Lower leg skin (tissue), 3 donors: ENCODE measurements at regions not wholly inside any gene's neighbourhood (a gene's known extent, or its start where the extent isn't known, plus 50 kb on each side); places are given as distances from the start of the nearest gene placed in this dataset.

Source experiments
- POLR2A ChIP-seq, 2 donors: fragments of 450-650 bp; IDR thresholded peaks; one replicate each; pipeline ENCODE4 v1.6.1; 2016 to 2017; ENCODE audit warnings: antibody characterized with exemption in 2 of 2, mild to moderate bottlenecking in 1 of 2, moderate library complexity in 1 of 2
- TF ChIP-seq, protein P1 (sequence below), 3 donors: fragments of 450-650 bp; IDR thresholded peaks; one replicate each; pipeline ENCODE4 v1.5.1; 2016; ENCODE audit warnings: antibody characterized with exemption in 3 of 3, mild to moderate bottlenecking in 3 of 3, moderate library complexity in 2 of 3

DNA sequence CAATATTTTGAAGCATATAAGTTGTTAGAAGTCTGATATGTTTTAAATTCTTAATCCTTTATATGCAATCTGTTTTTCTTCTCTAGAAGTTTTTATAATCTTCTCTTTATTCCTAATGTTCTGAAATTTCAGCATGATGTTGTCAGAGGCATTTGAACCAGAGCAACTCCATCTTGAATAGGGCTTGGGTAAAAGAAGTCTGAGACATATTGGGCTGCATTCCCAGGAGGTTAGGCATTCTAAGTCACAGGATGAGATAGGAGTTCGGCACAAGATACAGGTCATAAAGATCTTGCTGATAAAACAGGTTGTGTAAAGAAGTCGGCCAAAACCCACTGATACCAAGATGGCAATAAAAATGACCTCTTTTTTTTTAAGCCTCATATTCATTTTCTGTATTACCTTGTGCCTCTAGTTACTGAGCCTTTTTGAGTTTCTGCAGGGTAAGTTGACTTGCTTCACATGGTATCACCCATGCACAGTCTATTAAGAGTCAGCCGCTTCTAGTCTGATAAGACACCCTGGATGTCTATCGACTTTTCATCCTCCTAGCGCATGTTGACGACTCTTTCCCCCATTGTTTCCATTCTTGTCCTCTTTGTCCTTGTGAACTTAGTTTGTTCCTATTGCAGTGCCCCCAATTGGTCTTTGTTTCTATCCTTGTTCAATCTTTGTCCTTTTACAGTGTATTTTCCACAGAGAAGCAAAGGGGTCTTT is 80.8 kb upstream of the RNU6-1 start:
- no peak for TF ChIP-seq POLR2A (IDR thresholded peaks at IDR 0.05)
- TF ChIP-seq, protein P1, sequence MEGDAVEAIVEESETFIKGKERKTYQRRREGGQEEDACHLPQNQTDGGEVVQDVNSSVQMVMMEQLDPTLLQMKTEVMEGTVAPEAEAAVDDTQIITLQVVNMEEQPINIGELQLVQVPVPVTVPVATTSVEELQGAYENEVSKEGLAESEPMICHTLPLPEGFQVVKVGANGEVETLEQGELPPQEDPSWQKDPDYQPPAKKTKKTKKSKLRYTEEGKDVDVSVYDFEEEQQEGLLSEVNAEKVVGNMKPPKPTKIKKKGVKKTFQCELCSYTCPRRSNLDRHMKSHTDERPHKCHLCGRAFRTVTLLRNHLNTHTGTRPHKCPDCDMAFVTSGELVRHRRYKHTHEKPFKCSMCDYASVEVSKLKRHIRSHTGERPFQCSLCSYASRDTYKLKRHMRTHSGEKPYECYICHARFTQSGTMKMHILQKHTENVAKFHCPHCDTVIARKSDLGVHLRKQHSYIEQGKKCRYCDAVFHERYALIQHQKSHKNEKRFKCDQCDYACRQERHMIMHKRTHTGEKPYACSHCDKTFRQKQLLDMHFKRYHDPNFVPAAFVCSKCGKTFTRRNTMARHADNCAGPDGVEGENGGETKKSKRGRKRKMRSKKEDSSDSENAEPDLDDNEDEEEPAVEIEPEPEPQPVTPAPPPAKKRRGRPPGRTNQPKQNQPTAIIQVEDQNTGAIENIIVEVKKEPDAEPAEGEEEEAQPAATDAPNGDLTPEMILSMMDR (IDR thresholded peaks at IDR 0.05), result no peak
